Activated naive CD4-positive, alpha-beta T cell treated with anti-CD3 and anti-CD28 coated beads, Interleukin-2, amount 50 U/mL, for 72 hours (primary cell): ENCODE measurements at regions not wholly inside any gene's neighbourhood (a gene's known extent, or its start where the extent isn't known, plus 50 kb on each side); places are given as distances from the start of the nearest gene placed in this dataset.
"Not testable (repeated sequence)": the region's sequence is repeated elsewhere in the genome, so short reads cannot be mapped to it uniquely, and the experiment has no call there.

Experiments used
- ATAC-seq, 2 donors: fragments of 150-1000 bp; cut with Tn5 transposase; 2 replicates each; pipeline ENCODE4 v1.10.0; 2021; ENCODE audit warnings: mild to moderate bottlenecking in 2 of 2, moderate library complexity in 2 of 2
- DNase-seq, 2 donors: peaks; one replicate each; pipeline ENCODE4 v3.0.0; 2021 to 2022; ENCODE audit warnings: low spot score in 2 of 2
- H3K27ac Mint-ChIP-seq, 2 donors: one replicate each; pipeline ENCODE4 v1.8.0; 2022; ENCODE audit warnings: mild to moderate bottlenecking in 2 of 2, mixed read lengths in 2 of 2
- H3K36me3 Mint-ChIP-seq, 2 donors: one replicate each; pipeline ENCODE4 v1.8.0; 2022; ENCODE audit warnings: mixed read lengths in 2 of 2
- H3K9me3 Mint-ChIP-seq, 2 donors: one replicate each; pipeline ENCODE4 v1.8.0; 2022; ENCODE audit warnings: mixed read lengths in 2 of 2

GRCh38 chr13:18258801-18259419 is 922.7 kb downstream of the TUBA3C start:
- H3K27ac Mint-ChIP-seq, ATAC-seq, DNase-seq: not testable (repeated sequence)
- peaks cover 10 to 14% of the 10 kb centered on the region in 2 donors for H3K9me3 Mint-ChIP-seq
- peaks cover 9 to 10% of the 10 kb centered on the region in 2 donors for H3K36me3 Mint-ChIP-seq

GRCh38 chr13:18257686-18258085 is 923.9 kb downstream of the TUBA3C start:
- DNase-seq, H3K27ac Mint-ChIP-seq, ATAC-seq: not testable (repeated sequence)
- H3K9me3 Mint-ChIP-seq = peaks cover 10 to 14% of the 10 kb centered on the region in 2 donors
- H3K36me3 Mint-ChIP-seq = peaks cover 9 to 10% of the 10 kb centered on the region in 2 donors

- not testable (repeated sequence) for ATAC-seq, DNase-seq, H3K27ac Mint-ChIP-seq
- Mint-ChIP-seq H3K36me3 (peaks cover 9 to 18% of the 10 kb centered on the region in 2 donors), H3K9me3 (peaks cover 17 to 26% of the 10 kb centered on the region in 2 donors)
Observed at GRCh38 chr13:18252848-18253247, 928.8 kb downstream of the TUBA3C start.

GRCh38 chr13:18248533-18249240 is 932.9 kb downstream of the TUBA3C start:
- not testable (repeated sequence) for H3K27ac Mint-ChIP-seq, DNase-seq, ATAC-seq, H3K36me3 Mint-ChIP-seq
- peaks cover 7 to 12% of the 10 kb centered on the region in 2 donors for H3K9me3 Mint-ChIP-seq

GRCh38 chr13:18240086-18240485 is 941.5 kb downstream of the TUBA3C start:
- DNase-seq, ATAC-seq, H3K9me3 Mint-ChIP-seq, H3K36me3 Mint-ChIP-seq, H3K27ac Mint-ChIP-seq: not testable (repeated sequence)

- not testable (repeated sequence) for H3K9me3 Mint-ChIP-seq, DNase-seq, H3K27ac Mint-ChIP-seq, ATAC-seq
- peaks cover 0 to 11% of the 10 kb centered on the region in 2 donors for H3K36me3 Mint-ChIP-seq
Observed at GRCh38 chr13:18238586-18238985, 943.0 kb downstream of the TUBA3C start.

GRCh38 chr13:18236528-18236815 is 945.2 kb downstream of the TUBA3C start:
- Mint-ChIP-seq H3K9me3 (peaks cover 2 to 5% of the 10 kb centered on the region in 2 donors), H3K36me3 (peaks cover 0 to 19% of the 10 kb centered on the region in 2 donors), H3K27ac (no peak overlapping the region)
- ATAC-seq (no peak), DNase-seq (no peak)

- DNase-seq = no peak
- H3K9me3 Mint-ChIP-seq = peaks cover 2 to 5% of the 10 kb centered on the region in 2 donors
- peaks cover 0 to 19% of the 10 kb centered on the region in 2 donors for H3K36me3 Mint-ChIP-seq
- H3K27ac Mint-ChIP-seq = no peak overlapping the region
- ATAC-seq = no peak
Observed at GRCh38 chr13:18235756-18236527, 945.7 kb downstream of the TUBA3C start.

GRCh38 chr13:18235172-18235571 is 946.5 kb downstream of the TUBA3C start:
- ATAC-seq = no peak
- peaks cover 2 to 5% of the 10 kb centered on the region in 2 donors for H3K9me3 Mint-ChIP-seq
- no peak overlapping the region for H3K27ac Mint-ChIP-seq
- H3K36me3 Mint-ChIP-seq = peaks cover 0 to 19% of the 10 kb centered on the region in 2 donors
- no peak for DNase-seq

- not testable (repeated sequence) for DNase-seq, H3K27ac Mint-ChIP-seq, H3K9me3 Mint-ChIP-seq, ATAC-seq
- peaks cover 0 to 19% of the 10 kb centered on the region in 2 donors for H3K36me3 Mint-ChIP-seq
Observed at GRCh38 chr13:18234451-18234850, 947.2 kb downstream of the TUBA3C start.

- ATAC-seq (no peak), DNase-seq (no peak)
- H3K27ac Mint-ChIP-seq = no peak overlapping the region
- peaks cover 2 to 3% of the 10 kb centered on the region in 2 donors for H3K9me3 Mint-ChIP-seq
- H3K36me3 Mint-ChIP-seq = peaks cover 0 to 19% of the 10 kb centered on the region in 2 donors
Observed at GRCh38 chr13:18233783-18234299, 947.8 kb downstream of the TUBA3C start.

- H3K9me3 Mint-ChIP-seq = peaks cover 0 to 2% of the 10 kb centered on the region in 2 donors
- no peak for DNase-seq
- H3K36me3 Mint-ChIP-seq = peaks cover 0 to 19% of the 10 kb centered on the region in 2 donors
- no peak for ATAC-seq
- H3K27ac Mint-ChIP-seq = no peak overlapping the region
Observed at GRCh38 chr13:18232994-18233782, 948.4 kb downstream of the TUBA3C start.

GRCh38 chr13:18232298-18232993 is 949.2 kb downstream of the TUBA3C start:
- DNase-seq = no peak
- H3K9me3 Mint-ChIP-seq = peaks cover 0 to 2% of the 10 kb centered on the region in 2 donors
- H3K36me3 Mint-ChIP-seq = peaks cover 0 to 19% of the 10 kb centered on the region in 2 donors
- H3K27ac Mint-ChIP-seq = no peak overlapping the region
- no peak for ATAC-seq

- ATAC-seq, H3K36me3 Mint-ChIP-seq, H3K9me3 Mint-ChIP-seq, DNase-seq, H3K27ac Mint-ChIP-seq: not testable (repeated sequence)
Observed at GRCh38 chr13:18224411-18224810, 957.2 kb downstream of the TUBA3C start.

- not testable (repeated sequence) for ATAC-seq, H3K27ac Mint-ChIP-seq, H3K36me3 Mint-ChIP-seq, DNase-seq
- peaks cover 9 to 10% of the 10 kb centered on the region in 2 donors for H3K9me3 Mint-ChIP-seq
Observed at GRCh38 chr13:18214689-18215088, 966.9 kb downstream of the TUBA3C start.

GRCh38 chr13:18213511-18213910 is 968.1 kb downstream of the TUBA3C start:
- peak; percentile 10 to 15 for ATAC-seq
- DNase-seq = not testable (repeated sequence)

More at GRCh38 chr13:18213511-18213910, 968.1 kb downstream of the TUBA3C start:
- H3K9me3 Mint-ChIP-seq = peaks cover 9 to 10% of the 10 kb centered on the region in 2 donors
- not testable (repeated sequence) for H3K36me3 Mint-ChIP-seq, H3K27ac Mint-ChIP-seq
